NCI-H1417 treated with DMSO at 0.1 percent for 48 hours (cell line): ENCODE measurements at regions not wholly inside any gene's neighbourhood (a gene's known extent, or its start where the extent isn't known, plus 50 kb on each side); places are given as distances from the start of the nearest gene placed in this dataset.

ENCODE experiments used
- DNase-seq: peaks from one replicate; lab custom pipeline; 2025; lab: John Stamatoyannopoulos, UW

DNA sequence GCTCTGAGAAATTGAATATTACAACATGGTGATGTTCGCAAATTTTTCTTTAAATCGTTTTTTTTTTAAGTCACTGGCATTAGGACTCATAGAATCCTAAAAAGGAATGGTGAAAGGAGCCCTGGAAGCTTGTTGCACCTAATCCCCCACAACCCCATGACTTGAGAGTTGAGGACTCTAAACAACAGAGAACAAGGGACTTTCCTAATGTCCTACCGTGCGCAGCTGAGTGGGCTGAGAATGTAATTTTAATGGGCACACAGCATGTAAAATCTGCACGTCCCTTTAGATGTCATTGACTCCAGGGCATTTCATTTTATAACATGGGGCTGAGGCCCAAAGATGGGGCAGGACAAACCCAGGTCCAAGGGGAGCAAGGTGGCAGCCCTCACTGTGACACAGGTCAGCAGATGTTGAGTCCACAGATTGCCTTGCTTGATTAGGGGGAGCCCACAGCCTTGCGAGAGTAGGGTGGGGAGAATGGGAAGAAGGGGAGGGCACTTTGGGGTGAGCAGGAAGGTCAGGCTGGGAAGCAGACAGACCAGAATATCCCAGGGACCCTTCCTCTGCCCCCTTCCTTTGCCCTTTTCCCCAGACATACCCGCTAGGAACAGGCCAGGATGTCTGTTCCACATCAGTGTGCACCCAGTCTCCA is 208.4 kb upstream of the ZMIZ1 start:
- no peak for DNase-seq

- DNase-seq = no peak
Observed at GRCh38 chr10:78861529-78862327, 207.0 kb upstream of the ZMIZ1 start.

GRCh38 chr10:78862328-78862640 is 206.5 kb upstream of the ZMIZ1 start:
- DNase-seq = no peak

DNA sequence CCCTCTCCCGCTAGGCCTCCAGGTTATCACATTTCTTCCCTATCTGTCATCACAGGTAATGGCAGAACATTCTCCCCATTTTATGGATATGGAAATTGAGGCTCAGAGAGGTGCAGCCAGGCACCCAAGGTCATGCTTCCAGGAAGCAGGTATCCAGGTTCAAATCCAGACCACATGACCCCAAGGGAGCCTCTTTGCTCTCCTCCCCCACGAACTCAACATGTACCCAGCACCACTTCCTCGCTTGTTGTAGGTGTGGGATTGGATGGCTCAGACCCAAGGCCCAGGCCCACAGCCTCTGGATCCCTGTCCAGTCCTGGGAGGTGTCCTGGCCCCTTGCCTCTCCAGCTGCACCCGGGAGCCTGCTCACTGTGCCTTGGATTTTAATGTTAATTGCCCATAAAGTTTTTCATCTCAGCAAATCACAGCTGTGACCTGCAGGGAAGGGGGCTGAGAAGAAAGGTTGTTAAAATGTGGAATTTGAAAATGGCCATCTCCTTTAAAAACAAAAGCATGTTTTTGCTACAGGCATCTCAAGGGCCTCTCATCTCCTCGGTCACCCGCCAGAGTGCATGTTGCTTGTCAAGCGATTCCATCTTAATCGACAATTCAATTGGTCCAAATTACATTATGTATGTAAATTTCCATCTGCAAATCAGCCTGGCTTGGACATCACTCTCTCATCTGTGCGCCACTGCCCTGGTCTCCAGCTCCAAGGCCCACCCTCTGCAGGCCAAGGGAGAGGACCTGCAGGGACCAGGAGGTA is 205.4 kb upstream of the ZMIZ1 start:
- no peak for DNase-seq

DNA sequence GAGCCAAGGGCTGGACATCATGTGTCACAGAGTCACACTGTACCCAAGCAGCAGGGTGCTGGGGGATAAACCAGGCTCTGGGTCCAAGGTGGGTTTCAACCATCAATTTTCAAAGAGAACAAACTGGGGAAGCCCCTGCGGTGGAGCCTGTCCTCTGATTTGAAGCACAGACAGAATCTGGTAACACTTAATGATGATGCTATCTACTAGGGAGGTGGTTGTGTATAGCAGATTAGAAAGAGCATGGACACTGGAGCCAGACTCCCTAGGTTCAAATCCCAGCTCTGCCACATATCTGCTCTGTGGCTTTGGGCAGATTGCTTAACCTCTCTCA is 204.9 kb upstream of the ZMIZ1 start:
- DNase-seq = no peak

DNA sequence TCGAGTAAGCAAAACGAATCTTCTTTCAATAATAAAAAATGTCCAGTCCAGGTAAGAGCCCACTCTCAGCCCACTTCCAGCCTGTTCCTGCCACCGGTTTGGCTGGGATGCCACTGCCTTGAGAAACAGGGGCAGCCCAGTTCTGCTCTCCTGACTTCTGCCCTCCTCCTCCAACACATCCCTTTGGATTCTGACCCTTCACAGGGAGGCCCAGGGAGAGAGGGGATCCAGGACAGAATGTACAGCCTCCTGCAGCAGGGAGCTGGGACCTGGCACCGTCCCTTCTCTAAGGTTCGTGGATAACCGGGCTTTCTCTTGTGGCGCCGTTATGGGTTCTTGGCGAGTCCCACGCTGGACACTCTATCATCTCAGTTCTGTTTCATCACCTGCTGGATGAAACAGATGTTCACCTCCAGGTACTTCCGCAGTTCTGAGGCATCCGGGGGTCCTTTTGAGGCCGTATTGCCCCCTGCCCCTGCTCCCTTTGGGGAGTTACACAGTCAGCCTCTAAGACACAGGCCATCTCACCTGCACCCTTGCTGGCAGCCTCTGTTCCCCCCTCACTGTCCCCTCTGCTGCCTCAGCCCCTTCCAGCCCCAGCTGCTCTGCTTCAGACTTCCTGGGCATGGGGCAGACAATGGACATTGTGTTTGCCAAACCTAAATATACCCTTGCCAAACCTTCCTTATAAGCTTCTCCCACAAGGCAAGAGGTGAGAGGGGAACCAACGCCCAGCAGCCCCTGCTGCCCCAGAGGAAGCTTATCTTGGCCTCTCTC is 203.8 kb upstream of the ZMIZ1 start:
- no peak for DNase-seq

GRCh38 chr10:78865538-78865875 is 203.3 kb upstream of the ZMIZ1 start:
- no peak for DNase-seq

DNA sequence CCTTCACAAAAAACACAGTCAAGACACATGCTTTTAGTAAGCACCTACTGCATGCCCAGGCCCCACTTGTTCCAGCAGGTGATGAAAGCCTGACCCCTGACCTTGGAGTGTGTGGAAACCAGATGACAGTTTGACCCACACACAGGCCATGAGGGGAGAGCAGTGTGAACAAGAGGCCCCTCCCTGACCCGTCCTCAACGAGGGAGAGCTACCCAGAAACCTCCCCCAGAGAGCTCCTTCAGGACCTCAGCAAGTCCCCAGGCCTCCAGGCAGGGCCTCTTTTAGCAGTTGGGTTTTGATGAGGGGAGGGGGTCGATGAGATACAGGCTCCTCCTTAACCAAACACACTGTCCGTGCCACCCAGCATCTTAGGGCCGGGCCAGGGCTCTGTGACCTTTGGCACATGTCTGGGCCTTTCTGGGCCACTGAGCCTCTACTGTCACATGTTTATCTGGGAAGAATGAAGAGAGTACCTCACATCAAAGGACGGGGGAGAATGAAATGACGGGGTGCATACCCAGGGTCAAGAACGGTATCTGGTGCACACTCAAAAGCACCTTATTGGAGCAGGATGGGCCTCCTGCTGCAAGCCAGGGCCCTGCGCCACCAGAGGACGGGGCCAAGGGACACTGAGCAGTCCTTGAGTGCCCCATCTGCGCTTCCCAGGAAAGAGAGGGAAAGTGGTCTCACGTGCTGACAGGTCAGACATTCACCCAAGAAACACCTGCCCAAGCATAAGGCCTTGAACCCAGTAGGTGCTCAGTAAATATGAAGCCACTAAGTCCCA is 202.6 kb upstream of the ZMIZ1 start:
- no peak for DNase-seq

- no peak for DNase-seq
Observed at GRCh38 chr10:78866731-78867554, 201.8 kb upstream of the ZMIZ1 start.

DNA sequence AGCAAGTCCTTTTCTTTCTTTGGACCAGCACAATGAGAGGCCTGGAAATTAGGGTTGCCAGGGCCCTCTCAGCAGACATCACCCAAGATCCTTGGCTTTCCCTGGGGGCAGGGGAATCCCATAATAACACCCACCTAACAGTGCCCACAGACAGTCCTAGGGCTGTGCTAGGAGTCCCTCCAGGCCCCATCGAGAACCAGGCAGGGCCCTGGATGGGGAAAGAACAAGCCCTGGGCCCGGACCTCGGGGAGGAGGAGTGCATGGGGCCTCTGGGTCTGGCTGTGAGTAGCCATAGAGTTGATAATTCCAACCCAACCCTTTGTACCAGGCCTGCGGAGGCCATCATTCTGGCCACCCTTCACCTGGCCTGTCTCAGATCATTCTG is 201.2 kb upstream of the ZMIZ1 start:
- no peak for DNase-seq

DNA sequence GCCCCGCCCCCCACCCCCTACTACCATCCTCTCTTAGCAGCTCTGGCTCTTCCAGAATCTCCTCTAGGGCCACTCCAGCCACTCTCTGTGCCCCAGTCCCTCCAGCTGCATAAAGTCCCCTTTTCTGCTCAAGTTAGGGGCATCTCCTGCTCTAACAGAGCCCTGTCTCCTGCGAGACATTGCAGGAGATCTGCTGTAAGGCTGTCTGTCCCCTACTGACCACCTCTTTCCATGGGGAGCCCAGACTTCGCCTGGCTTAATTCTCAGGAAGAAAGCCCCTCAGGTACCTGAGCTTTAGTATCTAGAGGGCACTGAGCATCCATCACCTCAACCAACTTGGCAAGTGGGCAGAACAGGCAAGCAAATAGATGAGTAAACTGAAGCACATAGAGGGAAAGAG is 200.7 kb upstream of the ZMIZ1 start:
- DNase-seq = no peak

- DNase-seq = no peak
Observed at GRCh38 chr10:78868456-78868855, 200.3 kb upstream of the ZMIZ1 start.

DNA sequence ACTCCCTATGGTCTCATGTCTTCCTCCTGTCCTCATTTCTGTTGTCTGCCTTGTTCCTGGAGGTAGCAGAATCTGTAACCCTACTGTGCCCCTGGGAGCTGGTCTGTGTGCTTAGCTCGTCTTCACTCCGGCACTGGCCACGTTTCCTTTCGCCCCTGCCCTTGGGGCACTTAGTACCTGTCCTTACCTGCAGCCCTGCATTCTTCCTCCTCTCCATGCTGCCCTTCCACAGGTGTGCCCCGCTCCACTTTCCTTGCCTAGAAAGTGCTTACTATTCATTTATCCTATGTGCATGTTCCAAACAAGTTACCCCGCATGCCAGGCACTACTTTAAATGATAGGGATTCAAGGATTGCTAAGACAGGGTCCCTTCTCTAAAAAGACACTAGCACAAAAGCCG is 199.9 kb upstream of the ZMIZ1 start:
- DNase-seq = no peak

- no peak for DNase-seq
Observed at GRCh38 chr10:78869508-78870454, 199.0 kb upstream of the ZMIZ1 start.

DNA sequence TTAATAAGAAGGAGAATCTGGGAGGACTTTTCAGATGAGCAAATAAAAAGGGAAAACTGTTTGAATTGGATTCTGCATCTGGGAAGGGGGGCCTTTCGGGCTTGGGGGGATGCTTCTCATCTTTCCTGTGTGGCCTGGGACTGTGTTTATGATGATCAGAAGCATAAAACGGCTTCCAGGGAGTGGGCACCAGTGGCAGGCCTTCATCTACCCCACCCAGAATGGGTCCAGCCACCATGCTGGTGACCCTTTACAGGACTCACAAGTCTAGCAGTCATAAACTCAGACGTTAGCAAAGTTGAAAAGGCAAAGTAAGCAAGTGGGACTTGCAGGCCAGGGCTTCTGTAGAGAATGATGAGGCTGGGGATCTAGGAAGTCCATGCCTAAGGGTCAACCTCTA is 198.3 kb upstream of the ZMIZ1 start:
- DNase-seq = no peak

DNA sequence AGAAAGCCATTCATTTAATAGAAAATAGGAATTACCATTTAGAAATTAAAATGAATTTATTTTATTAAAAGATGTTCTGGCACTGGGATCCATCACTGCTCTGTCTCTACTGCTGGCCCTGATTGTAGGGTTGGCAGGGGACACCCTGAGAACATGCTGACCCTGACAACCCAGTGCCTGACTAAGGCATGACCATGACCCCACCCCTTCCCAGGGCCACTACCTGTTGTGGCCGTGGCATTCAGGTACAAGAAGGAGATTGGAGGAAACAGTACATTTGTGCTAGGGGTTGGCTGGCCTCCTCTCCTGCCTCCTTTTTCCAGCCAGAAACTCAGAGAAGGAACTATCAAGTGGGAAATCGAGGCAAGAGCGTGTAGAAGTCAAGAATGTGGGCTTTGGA is 197.0 kb upstream of the ZMIZ1 start:
- no peak for DNase-seq

GRCh38 chr10:78873413-78873812 is 195.4 kb upstream of the ZMIZ1 start:
- no peak for DNase-seq

- no peak for DNase-seq
Observed at GRCh38 chr10:78875331-78875877, 193.4 kb upstream of the ZMIZ1 start.

- no peak for DNase-seq
Observed at GRCh38 chr10:78875932-78876331, 192.8 kb upstream of the ZMIZ1 start.

DNA sequence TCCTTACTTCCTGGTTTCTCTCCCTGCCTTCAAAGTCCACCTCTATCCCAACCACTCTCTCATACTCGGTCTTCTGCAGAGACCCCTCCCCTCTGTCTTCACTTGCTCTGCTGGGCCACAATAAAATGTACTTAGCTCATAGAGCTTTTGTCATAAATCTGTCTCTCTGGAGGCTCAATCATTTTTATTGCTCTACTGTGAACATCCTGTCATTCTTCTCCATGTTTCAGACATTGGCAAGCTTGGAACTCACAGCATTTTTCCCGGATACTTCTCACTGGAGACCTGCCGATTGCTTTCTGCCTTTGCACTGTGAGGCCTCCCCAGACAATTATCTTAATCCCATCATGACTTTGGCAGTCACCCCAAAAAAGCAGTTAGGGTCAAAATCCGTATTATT is 192.3 kb upstream of the ZMIZ1 start:
- DNase-seq = no peak
